Transverse colon (tissue), 4 donors: ENCODE measurements at regions not wholly inside any gene's neighbourhood (a gene's known extent, or its start where the extent isn't known, plus 50 kb on each side); places are given as distances from the start of the nearest gene placed in this dataset.
"Not testable (repeated sequence)": the region's sequence is repeated elsewhere in the genome, so short reads cannot be mapped to it uniquely, and the experiment has no call there.

Experiments used
- DNase-seq: peaks from one replicate; pipeline ENCODE4 v3.0.0-alpha.2; 2019
- H3K27ac ChIP-seq, 4 donors: fragments of 200-600 bp; sonication (generic); 2 replicates each; pipeline ENCODE4 v1.5.1; 2016 to 2018; ENCODE audit warnings: inconsistent platforms in 4 of 4
- H3K27me3 ChIP-seq: fragments of 200-600 bp; sonication (generic); 2 replicates; pipeline ENCODE4 v1.5.1; 2017; ENCODE audit warnings: inconsistent platforms
- H3K36me3 ChIP-seq, 4 donors: fragments of 200-600 bp; sonication (generic); 2 replicates each; pipeline ENCODE4 v1.5.1; 2017 to 2019; ENCODE audit warnings: inconsistent platforms in 4 of 4
- H3K4me1 ChIP-seq, 4 donors: fragments of 200-600 bp; sonication (generic); 2 replicates each; pipeline ENCODE4 v1.5.1; 2017 to 2020; ENCODE audit warnings: inconsistent platforms in 4 of 4
- H3K4me3 ChIP-seq, 4 donors: fragments of 200-600 bp; sonication (generic); 1 replicate in 1 of 4; 2 replicates in 3 of 4; pipeline versions ENCODE4 v1.5.1 to v1.6.1; 2017 to 2019; ENCODE audit warnings: inconsistent platforms in 4 of 4
- H3K9me3 ChIP-seq, 2 donors: fragments of 200-600 bp; sonication (generic); 2 replicates each; pipeline ENCODE4 v1.5.1; 2017 to 2019; ENCODE audit warnings: inconsistent platforms in 2 of 2
- CTCF ChIP-seq, 5 experiments: fragments of 200-600 bp in 3 of 5; fragments of 450-650 bp in 2 of 5; sonication (generic) in 3 of 5; IDR thresholded peaks; 1 replicate in 2 of 5; 2 replicates in 3 of 5; pipeline ENCODE4 v1.5.1; 2016 to 2017; ENCODE audit warnings: antibody characterized with exemption in 5 of 5, inconsistent platforms in 3 of 5, mild to moderate bottlenecking in 2 of 5, moderate library complexity in 1 of 5
- EP300 ChIP-seq: sonication (generic); formaldehyde crosslinking; IDR thresholded peaks from one replicate; pipeline ENCODE4 v1.6.1; 2017; ENCODE audit warnings: antibody characterized with exemption, low read depth
- POLR2A ChIP-seq: fragments of 450-650 bp; IDR thresholded peaks from one replicate; pipeline ENCODE4 v1.6.1; 2016; ENCODE audit warnings: antibody characterized with exemption, mild to moderate bottlenecking, moderate library complexity
- POLR2AphosphoS5 ChIP-seq, 3 donors: sonication (generic); formaldehyde crosslinking; IDR thresholded peaks; one replicate each; pipeline ENCODE4 v1.6.1; 2016; ENCODE audit warnings: antibody characterized with exemption in 3 of 3
- WGBS, 2 donors: methylation state at CpG; one replicate each; pipeline ENCODE4 v1.1.5; 2018; ENCODE audit warnings: low coverage in 1 of 2; 5-methylcytosine and 5-hydroxymethylcytosine counted together
- in situ Hi-C, 4 donors: fragments of 200-750 bp; cut with MboI; loops; one replicate each; pipeline versions ENCODE4 v1.15.0 to v1.15.1; 2017; ENCODE audit warnings: low sequenced_read_pairs in 3 of 4, low pct_ligation_motif_present in 1 of 4, low pct_unique_long_range_greater_than_20kb in 1 of 4
- intact Hi-C: fragments of 100-400 bp; cut with DNase I; formaldehyde crosslinking; loops from one replicate; pipeline ENCODE4 v1.15.1; 2023; ENCODE audit warnings: low total_unique reads

- Histone ChIP-seq H3K27ac (no peak overlapping the region), H3K4me1 (no peaks in the 10 kb centered on the region), H3K27me3 (no peaks in the 10 kb centered on the region), H3K36me3 (no peaks in the 10 kb centered on the region), H3K9me3 (no peaks in the 10 kb centered on the region), H3K4me3 (no peak overlapping the region)
- DNase-seq = no peak
- TF ChIP-seq POLR2A = no peak
- TF ChIP-seq CTCF (IDR thresholded peaks at IDR 0.05) = no peak
- no peak for TF ChIP-seq POLR2AphosphoS5 (IDR thresholded peaks at IDR 0.05)
- TF ChIP-seq EP300 = no peak
- in situ Hi-C loops = no loop called here
- intact Hi-C loops = no loop called here
- 65 to 78% methylated on average over 6 of the region's 6 CpGs for WGBS, 2 donors
Measured at GRCh38 chr4:131447883-131448282, 1701.2 kb upstream of the PCDH10 start.

GRCh38 chr4:131450572-131451209 lies 1698.4 kb upstream of the PCDH10 start:
- intact Hi-C loops (no loop called here), in situ Hi-C loops (no loop called here)
- no peak overlapping the region for H3K27ac ChIP-seq
- DNase-seq = no peak
- 63 to 70% methylated on average over 1 of the region's 1 CpG for WGBS, 2 donors
- TF ChIP-seq POLR2A (no peak), EP300 (no peak), POLR2AphosphoS5 (IDR thresholded peaks at IDR 0.05) (no peak), CTCF (IDR thresholded peaks at IDR 0.05) (no peak)
- H3K36me3 ChIP-seq = no peaks in the 10 kb centered on the region
- no peaks in the 10 kb centered on the region for H3K27me3 ChIP-seq
- H3K9me3 ChIP-seq = peaks cover 0 to 2% of the 10 kb centered on the region in 2 donors
- H3K4me1 ChIP-seq = no peaks in the 10 kb centered on the region
- no peak overlapping the region for H3K4me3 ChIP-seq

GRCh38 chr4:131459430-131460101 lies 1689.5 kb upstream of the PCDH10 start:
- intact Hi-C loops = no loop called here
- Histone ChIP-seq H3K4me3 (no peak overlapping the region), H3K27me3 (no peaks in the 10 kb centered on the region), H3K36me3 (no peaks in the 10 kb centered on the region), H3K27ac (no peak overlapping the region), H3K9me3 (peaks cover 0 to 2% of the 10 kb centered on the region in 2 donors), H3K4me1 (no peaks in the 10 kb centered on the region)
- in situ Hi-C loops = no loop called here
- 60 to 64% methylated on average over 1 to 4 of the region's 4 CpGs for WGBS, 2 donors
- TF ChIP-seq POLR2A (no peak), POLR2AphosphoS5 (IDR thresholded peaks at IDR 0.05) (no peak)
- no peak for DNase-seq

GRCh38 chr4:131470360-131470759 lies 1678.7 kb upstream of the PCDH10 start:
- Histone ChIP-seq H3K27me3 (no peaks in the 10 kb centered on the region), H3K36me3 (no peaks in the 10 kb centered on the region), H3K27ac (no peak overlapping the region), H3K4me3 (no peak overlapping the region), H3K4me1 (no peaks in the 10 kb centered on the region), H3K9me3 (peaks cover 0 to 3% of the 10 kb centered on the region in 2 donors)
- intact Hi-C loops (no loop called here), in situ Hi-C loops (no loop called here)
- DNase-seq = no peak
- no peak for TF ChIP-seq CTCF (IDR thresholded peaks at IDR 0.05)
- no peak for TF ChIP-seq POLR2AphosphoS5 (IDR thresholded peaks at IDR 0.05)
- no peak for TF ChIP-seq EP300
- no peak for TF ChIP-seq POLR2A

- in situ Hi-C loops = no loop called here
- no peak for DNase-seq
- Histone ChIP-seq H3K4me3 (no peak overlapping the region), H3K36me3 (no peaks in the 10 kb centered on the region), H3K27me3 (no peaks in the 10 kb centered on the region), H3K4me1 (no peaks in the 10 kb centered on the region), H3K9me3 (no peaks in the 10 kb centered on the region), H3K27ac (no peak overlapping the region)
- WGBS, 2 donors = 59 to 77% methylated on average over 2 of the region's 2 CpGs
- TF ChIP-seq POLR2A = no peak
- intact Hi-C loops = no loop called here
Measured at GRCh38 chr4:131488772-131489171, 1660.3 kb upstream of the PCDH10 start.

GRCh38 chr4:131496211-131496610 lies 1652.9 kb upstream of the PCDH10 start:
- intact Hi-C loops, H3K9me3 ChIP-seq, H3K4me3 ChIP-seq, H3K27ac ChIP-seq, H3K36me3 ChIP-seq, DNase-seq, in situ Hi-C loops, H3K27me3 ChIP-seq, H3K4me1 ChIP-seq: not testable (repeated sequence)
- WGBS, 2 donors = 55 to 69% methylated on average over 5 of the region's 5 CpGs
